ENCODE measurements at regions not wholly inside any gene's neighbourhood (a gene's known extent, or its start where the extent isn't known, plus 50 kb on each side); places are given as distances from the start of the nearest gene placed in this dataset.

- no peak for TF ChIP-seq CTCF (IDR thresholded peaks at IDR 0.05; ENCODE audit: control insufficient read depth, insufficient read depth, low read depth, low read length, missing control alignments)
- H3K4me3 ChIP-seq (ENCODE audit: control insufficient read depth, low read depth, low read length) = no peak overlapping the region
- DNase-seq (ENCODE audit: low read depth) = no peak
Observed at GRCh38 chr6:152918991-152919390, 63.9 kb downstream of the FBXO5 start.

- no peak overlapping the region for H3K4me3 ChIP-seq (ENCODE audit: control insufficient read depth, low read depth, low read length)
- DNase-seq (ENCODE audit: low read depth) = no peak
- no peak for TF ChIP-seq CTCF (IDR thresholded peaks at IDR 0.05; ENCODE audit: control insufficient read depth, insufficient read depth, low read depth, low read length, missing control alignments)
Observed at GRCh38 chr6:152920016-152920415, 62.8 kb downstream of the FBXO5 start.

All from AG09309 (cell line).